Forelimb muscle (tissue), 1 donor: ENCODE measurements at regions not wholly inside any gene's neighbourhood (a gene's known extent, or its start where the extent isn't known, plus 50 kb on each side); places are given as distances from the start of the nearest gene placed in this dataset.

Source experiments
- DNase-seq: peaks from one replicate; pipeline ENCODE4 v3.0.0-alpha.2; 2013; ENCODE audit warnings: low read depth

- no peak for DNase-seq
Observed at GRCh38 chr22:34702279-34702678, 363.7 kb upstream of the ISX start.

GRCh38 chr22:34709641-34710040 lies 356.3 kb upstream of the ISX start:
- DNase-seq = no peak

- DNase-seq = no peak
Observed at GRCh38 chr22:34722901-34723300, 343.1 kb upstream of the ISX start.

GRCh38 chr22:34736081-34736480 lies 329.9 kb upstream of the ISX start:
- DNase-seq = no peak

GRCh38 chr22:34738661-34739400 lies 327.1 kb upstream of the ISX start:
- DNase-seq = no peak

GRCh38 chr22:34743110-34743751 lies 322.7 kb upstream of the ISX start:
- DNase-seq = no peak

GRCh38 chr22:34760276-34761008 lies 305.5 kb upstream of the ISX start:
- DNase-seq = no peak

- no peak for DNase-seq
Observed at GRCh38 chr22:34761111-34761510, 304.8 kb upstream of the ISX start.

GRCh38 chr22:34763496-34763895 lies 302.5 kb upstream of the ISX start:
- no peak for DNase-seq

GRCh38 chr22:34765115-34765514 lies 300.8 kb upstream of the ISX start:
- DNase-seq = no peak

- DNase-seq = no peak
Observed at GRCh38 chr22:34769361-34769760, 296.6 kb upstream of the ISX start.

- DNase-seq = no peak
Observed at GRCh38 chr22:34776817-34777216, 289.1 kb upstream of the ISX start.

GRCh38 chr22:34781681-34782080 lies 284.3 kb upstream of the ISX start:
- DNase-seq = no peak

- DNase-seq = no peak
Observed at GRCh38 chr22:34783436-34783835, 282.5 kb upstream of the ISX start.

- DNase-seq = no peak
Observed at GRCh38 chr22:34784056-34784455, 281.9 kb upstream of the ISX start.

GRCh38 chr22:34797826-34798225 lies 268.1 kb upstream of the ISX start:
- no peak for DNase-seq

- DNase-seq = peak; percentile 28
Observed at GRCh38 chr22:34798605-34799004, 267.4 kb upstream of the ISX start.

- DNase-seq = peak; percentile 53
Observed at GRCh38 chr22:34800260-34800980, 265.5 kb upstream of the ISX start.

GRCh38 chr22:34801221-34801620 lies 264.7 kb upstream of the ISX start:
- no peak for DNase-seq

GRCh38 chr22:34804091-34804490 lies 261.9 kb upstream of the ISX start:
- DNase-seq = no peak

GRCh38 chr22:34804604-34805003 lies 261.4 kb upstream of the ISX start:
- DNase-seq = no peak

GRCh38 chr22:34805771-34806170 lies 260.2 kb upstream of the ISX start:
- no peak for DNase-seq
